ENCODE measurements at regions not wholly inside any gene's neighbourhood (a gene's known extent, or its start where the extent isn't known, plus 50 kb on each side); places are given as distances from the start of the nearest gene placed in this dataset.

- Histone ChIP-seq H3K27ac (no peak overlapping the region), H3K36me3 (no peaks in the 10 kb centered on the region), H3K27me3 (replicated peaks; ENCODE audit: insufficient read depth) (no peaks in the 10 kb centered on the region), H3K4me3 (no peak overlapping the region), H3K4me1 (replicated peaks) (no peaks in the 10 kb centered on the region), H3K9me3 (no peaks in the 10 kb centered on the region)
- intact Hi-C loops (cut with DNase I): no loop called here
- TF ChIP-seq POLR2AphosphoS5 (IDR thresholded peaks at IDR 0.05): no peak
- TF ChIP-seq POLR2A (IDR thresholded peaks at IDR 0.05): no peak
- TF ChIP-seq, protein P1, sequence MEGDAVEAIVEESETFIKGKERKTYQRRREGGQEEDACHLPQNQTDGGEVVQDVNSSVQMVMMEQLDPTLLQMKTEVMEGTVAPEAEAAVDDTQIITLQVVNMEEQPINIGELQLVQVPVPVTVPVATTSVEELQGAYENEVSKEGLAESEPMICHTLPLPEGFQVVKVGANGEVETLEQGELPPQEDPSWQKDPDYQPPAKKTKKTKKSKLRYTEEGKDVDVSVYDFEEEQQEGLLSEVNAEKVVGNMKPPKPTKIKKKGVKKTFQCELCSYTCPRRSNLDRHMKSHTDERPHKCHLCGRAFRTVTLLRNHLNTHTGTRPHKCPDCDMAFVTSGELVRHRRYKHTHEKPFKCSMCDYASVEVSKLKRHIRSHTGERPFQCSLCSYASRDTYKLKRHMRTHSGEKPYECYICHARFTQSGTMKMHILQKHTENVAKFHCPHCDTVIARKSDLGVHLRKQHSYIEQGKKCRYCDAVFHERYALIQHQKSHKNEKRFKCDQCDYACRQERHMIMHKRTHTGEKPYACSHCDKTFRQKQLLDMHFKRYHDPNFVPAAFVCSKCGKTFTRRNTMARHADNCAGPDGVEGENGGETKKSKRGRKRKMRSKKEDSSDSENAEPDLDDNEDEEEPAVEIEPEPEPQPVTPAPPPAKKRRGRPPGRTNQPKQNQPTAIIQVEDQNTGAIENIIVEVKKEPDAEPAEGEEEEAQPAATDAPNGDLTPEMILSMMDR (IDR thresholded peaks at IDR 0.05): no peak
- 78% methylated on average over 11 of the region's 11 CpGs for WGBS
- DNase-seq (ENCODE audit: low spot score): no peak
Measured at GRCh38 chr2:129467012-129467779, 512.3 kb upstream of the RAB6C start.

DNA sequence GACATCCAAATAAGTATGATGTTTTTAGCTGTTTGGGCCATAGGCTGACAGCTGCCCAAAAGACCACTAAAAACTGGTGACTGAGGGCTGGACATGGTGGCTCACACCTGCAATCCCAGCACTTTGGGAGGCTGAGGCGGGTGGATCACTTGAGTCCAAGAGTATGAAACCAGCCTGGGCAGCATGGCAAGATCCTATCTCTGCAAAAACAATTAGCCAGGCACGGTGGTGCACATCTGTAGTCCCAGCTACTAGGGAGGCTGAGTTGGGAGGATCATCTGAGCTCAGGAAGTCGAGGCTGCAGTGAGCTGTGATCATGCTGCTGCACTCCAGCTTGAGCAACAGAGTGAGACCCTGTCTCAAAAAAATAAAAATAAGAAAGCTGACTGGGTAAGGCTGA is 511.5 kb upstream of the RAB6C start:
- H3K27ac ChIP-seq: no peak overlapping the region
- H3K4me3 ChIP-seq: no peak overlapping the region
- intact Hi-C loops (cut with DNase I): no loop called here
- H3K9me3 ChIP-seq: no peaks in the 10 kb centered on the region
- H3K36me3 ChIP-seq: no peaks in the 10 kb centered on the region
- no peak for DNase-seq (ENCODE audit: low spot score)
- TF ChIP-seq POLR2A (IDR thresholded peaks at IDR 0.05): no peak
- TF ChIP-seq POLR2AphosphoS5 (IDR thresholded peaks at IDR 0.05): no peak
- TF ChIP-seq, protein P1 (IDR thresholded peaks at IDR 0.05): no peak
- H3K4me1 ChIP-seq (replicated peaks): no peaks in the 10 kb centered on the region
- 82% methylated on average over 3 of the region's 3 CpGs for WGBS
- no peaks in the 10 kb centered on the region for H3K27me3 ChIP-seq (replicated peaks; ENCODE audit: insufficient read depth)

GRCh38 chr2:129468879-129469278 is 510.6 kb upstream of the RAB6C start:
- Histone ChIP-seq H3K4me3 (no peak overlapping the region), H3K27ac (no peak overlapping the region), H3K27me3 (replicated peaks; ENCODE audit: insufficient read depth) (no peaks in the 10 kb centered on the region), H3K4me1 (replicated peaks) (no peaks in the 10 kb centered on the region), H3K9me3 (no peaks in the 10 kb centered on the region), H3K36me3 (no peaks in the 10 kb centered on the region)
- 91% methylated on average over 5 of the region's 5 CpGs for WGBS
- TF ChIP-seq, protein P1 (IDR thresholded peaks at IDR 0.05): no peak
- no peak for TF ChIP-seq POLR2A (IDR thresholded peaks at IDR 0.05)
- intact Hi-C loops (cut with DNase I): no loop called here
- no peak for DNase-seq (ENCODE audit: low spot score)

DNA sequence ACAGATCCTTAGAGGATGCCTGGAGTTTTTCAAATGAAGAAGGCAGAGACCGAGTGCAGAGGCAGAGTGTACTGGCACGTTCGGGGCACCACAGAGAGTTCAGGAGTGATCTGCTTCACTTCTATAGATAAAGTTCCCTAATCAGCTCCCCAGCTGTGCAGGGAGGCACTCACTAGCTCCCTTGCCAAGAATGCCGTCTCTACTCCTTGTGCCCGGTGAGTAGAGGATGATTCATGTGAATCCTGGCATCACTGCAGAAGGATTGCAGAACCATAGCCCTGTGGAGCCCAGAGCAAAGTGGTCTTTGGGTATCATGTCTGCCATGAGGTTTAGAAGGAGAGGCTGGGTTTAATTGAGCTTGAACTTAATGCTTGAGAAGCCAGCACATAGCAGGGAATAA is 510.1 kb upstream of the RAB6C start:
- no peak for DNase-seq (ENCODE audit: low spot score)
- H3K36me3 ChIP-seq: no peaks in the 10 kb centered on the region
- no peaks in the 10 kb centered on the region for H3K27me3 ChIP-seq (replicated peaks; ENCODE audit: insufficient read depth)
- H3K9me3 ChIP-seq: no peaks in the 10 kb centered on the region
- WGBS: 64% methylated on average over 5 of the region's 5 CpGs
- H3K4me1 ChIP-seq (replicated peaks): no peaks in the 10 kb centered on the region
- no peak overlapping the region for H3K4me3 ChIP-seq
- no peak overlapping the region for H3K27ac ChIP-seq
- intact Hi-C loops (cut with DNase I): no loop called here
- TF ChIP-seq POLR2A (IDR thresholded peaks at IDR 0.05) (no peak), POLR2AphosphoS5 (IDR thresholded peaks at IDR 0.05) (no peak)
- TF ChIP-seq, protein P1 (IDR thresholded peaks at IDR 0.05): no peak

GRCh38 chr2:129469871-129470270 is 509.6 kb upstream of the RAB6C start:
- 71% methylated on average over 5 of the region's 5 CpGs for WGBS
- TF ChIP-seq POLR2A (IDR thresholded peaks at IDR 0.05) (no peak), POLR2AphosphoS5 (IDR thresholded peaks at IDR 0.05) (no peak)
- TF ChIP-seq, protein P1 (IDR thresholded peaks at IDR 0.05): no peak
- no peaks in the 10 kb centered on the region for H3K36me3 ChIP-seq
- H3K27ac ChIP-seq: no peak overlapping the region
- no peaks in the 10 kb centered on the region for H3K27me3 ChIP-seq (replicated peaks; ENCODE audit: insufficient read depth)
- no peaks in the 10 kb centered on the region for H3K9me3 ChIP-seq
- no peak for DNase-seq (ENCODE audit: low spot score)
- no peak overlapping the region for H3K4me3 ChIP-seq
- no peaks in the 10 kb centered on the region for H3K4me1 ChIP-seq (replicated peaks)
- intact Hi-C loops (cut with DNase I): no loop called here

All from prostate gland (tissue), 2 donors.